ENCODE measurements at regions not wholly inside any gene's neighbourhood (a gene's known extent, or its start where the extent isn't known, plus 50 kb on each side); places are given as distances from the start of the nearest gene placed in this dataset.

- CTCF ChIA-PET, result no interaction called here
Observed at GRCh38 chr5:88610586-88610985, 272.4 kb downstream of the MEF2C start.

More at GRCh38 chr5:88610586-88610985, 272.4 kb downstream of the MEF2C start:
- H3K9me3 Mint-ChIP-seq, result peaks cover 8% of the 10 kb centered on the region
- H3K36me3 Mint-ChIP-seq, result peaks cover 6% of the 10 kb centered on the region
- no peak for DNase-seq (ENCODE audit: low spot score)
- ATAC-seq, result no peak
- H3K27ac Mint-ChIP-seq, result no peak overlapping the region
- H3K27me3 Mint-ChIP-seq (ENCODE audit: low read depth), result no peaks in the 10 kb centered on the region
- no peak overlapping the region for H3K4me3 Mint-ChIP-seq
- no peaks in the 10 kb centered on the region for H3K4me1 Mint-ChIP-seq
- POLR2A ChIA-PET, result no interaction called here
- TF ChIP-seq RORB (CRISPR knock-in tag; IDR thresholded peaks at IDR 0.05) (no peak), NR3C1 (CRISPR knock-in tag; conservative IDR thresholded peaks at IDR 0.05; ENCODE audit: low read depth) (no peak), ZNF671 (CRISPR knock-in tag; IDR thresholded peaks at IDR 0.05) (no peak), ZNF396 (CRISPR knock-in tag; IDR thresholded peaks at IDR 0.05; ENCODE audit: borderline replicate concordance) (no peak), ZNF532 (CRISPR knock-in tag; IDR thresholded peaks at IDR 0.05; ENCODE audit: borderline replicate concordance) (no peak), OVOL2 (CRISPR knock-in tag; IDR thresholded peaks at IDR 0.05; ENCODE audit: borderline replicate concordance) (no peak), FOXP4 (CRISPR knock-in tag; IDR thresholded peaks at IDR 0.05) (no peak), CREB1 (CRISPR knock-in tag; IDR thresholded peaks at IDR 0.05) (no peak), ETV6 (CRISPR knock-in tag; IDR thresholded peaks at IDR 0.05) (no peak), GABPB1 (CRISPR knock-in tag; IDR thresholded peaks at IDR 0.05) (no peak), KAT7 (CRISPR knock-in tag; IDR thresholded peaks at IDR 0.05; ENCODE audit: borderline replicate concordance) (no peak), ELF4 (CRISPR knock-in tag; IDR thresholded peaks at IDR 0.05; ENCODE audit: low read depth) (no peak), ZNF317 (CRISPR knock-in tag; IDR thresholded peaks at IDR 0.05; ENCODE audit: borderline replicate concordance, low read depth) (no peak), USF2 (CRISPR knock-in tag; IDR thresholded peaks at IDR 0.05) (no peak), ZNF281 (CRISPR knock-in tag; IDR thresholded peaks at IDR 0.05) (no peak), CDX4 (CRISPR knock-in tag; IDR thresholded peaks at IDR 0.05; ENCODE audit: borderline replicate concordance) (no peak)
